OCI-LY7 (cell line): ENCODE measurements at regions not wholly inside any gene's neighbourhood (a gene's known extent, or its start where the extent isn't known, plus 50 kb on each side); places are given as distances from the start of the nearest gene placed in this dataset.

ENCODE experiments used
- BruUV-seq: library from RNA; stranded (reverse); fragments of 400-500 nt; replicated peaks from 2 replicates; lab custom pipeline; 2021; lab: Mats Ljungman, UMichigan
- CTCF ChIA-PET: fragments of 300-600 bp; sonication (Branson Sonifier 250); formaldehyde crosslinking; loops from one replicate; lab custom pipeline; 2022; ENCODE audit warnings: antibody characterized with exemption; ENCODE audit not compliant: unreplicated experiment; lab: Charles Lee
- POLR2A ChIA-PET: fragments of 300-600 bp; sonication (Branson Sonifier 250); formaldehyde crosslinking; loops from one replicate; lab custom pipeline; 2022; ENCODE audit warnings: antibody characterized with exemption; lab: Charles Lee
- DNase-seq: peaks from one replicate; pipeline ENCODE4 v3.0.0-alpha.2; 2015; ENCODE audit warnings: low spot score
- H2AFZ ChIP-seq: fragments of 200-600 bp; sonication (generic), shearing (Covaris generic); 2 replicates; pipeline ENCODE4 v1.6.1; 2014; ENCODE audit warnings: mild to moderate bottlenecking, antibody characterized with exemption, low read length, moderate library complexity
- H3K27ac ChIP-seq: fragments of 200-600 bp; sonication (generic); 2 replicates; pipeline ENCODE4 v1.5.1; 2014; ENCODE audit warnings: mixed run types, low read depth, mild to moderate bottlenecking, moderate library complexity, low read length, inconsistent platforms; ENCODE audit not compliant: poor library complexity, severe bottlenecking
- H3K36me3 ChIP-seq: fragments of 200-600 bp; sonication (generic); 2 replicates; pipeline ENCODE4 v1.6.1; 2014; ENCODE audit warnings: mild to moderate bottlenecking, antibody characterized with exemption, low read length, moderate library complexity, mixed read lengths; ENCODE audit not compliant: insufficient read depth
- H3K4me1 ChIP-seq: fragments of 200-600 bp; sonication (generic); 2 replicates; pipeline ENCODE4 v1.5.1; 2014; ENCODE audit warnings: mild to moderate bottlenecking, low read length; ENCODE audit not compliant: insufficient read depth, poor library complexity, severe bottlenecking
- H3K4me2 ChIP-seq: fragments of 200-600 bp; sonication (generic); 2 replicates; pipeline ENCODE4 v1.6.1; 2014; ENCODE audit warnings: mild to moderate bottlenecking, low read length
- H3K4me3 ChIP-seq: fragments of 200-600 bp; sonication (generic); 2 replicates; pipeline ENCODE4 v1.5.1; 2014; ENCODE audit warnings: mild to moderate bottlenecking, low read depth, low read length; ENCODE audit not compliant: poor library complexity, severe bottlenecking
- H3K79me2 ChIP-seq: fragments of 200-600 bp; sonication (generic); 2 replicates; pipeline ENCODE4 v1.6.1; 2016; ENCODE audit warnings: low read depth, mild to moderate bottlenecking, low read length, moderate library complexity, mixed read lengths; ENCODE audit not compliant: insufficient read depth
- H3K9me2 ChIP-seq: fragments of 200-600 bp; sonication (generic); 2 replicates; pipeline ENCODE4 v1.6.1; 2016; ENCODE audit warnings: mild to moderate bottlenecking, low read length, mixed read lengths; ENCODE audit not compliant: insufficient read depth
- H3K9me3 ChIP-seq: fragments of 200-600 bp; sonication (generic); 2 replicates; pipeline ENCODE4 v1.6.1; 2014; ENCODE audit warnings: mild to moderate bottlenecking, mixed run types, low read length, mixed read lengths
- H4K20me1 ChIP-seq: fragments of 200-600 bp; sonication (generic); 2 replicates; pipeline ENCODE4 v1.6.1; 2014; ENCODE audit warnings: mild to moderate bottlenecking, antibody characterized with exemption, low read length, moderate library complexity, mixed read lengths; ENCODE audit not compliant: insufficient read depth
- CTCF ChIP-seq: fragments of 200-600 bp; sonication (generic); conservative IDR thresholded peaks from 2 replicates; pipeline ENCODE4 v1.5.1; 2014; ENCODE audit warnings: mild to moderate bottlenecking, antibody characterized with exemption, low read length, moderate library complexity, mixed read lengths
- EZH2phosphoT487 ChIP-seq: fragments of 200-600 bp; sonication (generic); IDR thresholded peaks from 2 replicates; pipeline ENCODE4 v1.6.1; 2018; ENCODE audit warnings: low read depth, borderline replicate concordance, mild to moderate bottlenecking, mixed run types, antibody characterized with exemption, low read length, moderate library complexity, mixed read lengths
- intact Hi-C: fragments of 100-400 bp; cut with micrococcal nuclease; formaldehyde crosslinking; loops from one replicate; pipeline ENCODE4 v1.10.0; 2022; ENCODE audit not compliant: unreplicated experiment

- Histone ChIP-seq H4K20me1 (no peaks in the 10 kb centered on the region), H3K79me2 (no peaks in the 10 kb centered on the region), H3K4me1 (no peaks in the 10 kb centered on the region), H3K9me2 (no peaks in the 10 kb centered on the region), H3K9me3 (no peaks in the 10 kb centered on the region), H3K27ac (no peak overlapping the region), H3K36me3 (no peaks in the 10 kb centered on the region), H2AFZ (no peak overlapping the region), H3K4me2 (no peak overlapping the region), H3K4me3 (no peak overlapping the region)
- ChIA-PET CTCF (no interaction called here), POLR2A (no interaction called here)
- no peak for TF ChIP-seq CTCF
- TF ChIP-seq EZH2phosphoT487 = no peak
- DNase-seq = no peak
- intact Hi-C loops = no loop called here
- no TSS peak for BruUV-seq
These were observed 144.6 kb downstream of the KCTD12 start for GRCh38 chr13:76741624-76742023.

GRCh38 chr13:76741046-76741445 is 145.2 kb downstream of the KCTD12 start:
- ChIA-PET POLR2A (no interaction called here), CTCF (no interaction called here)
- no peak overlapping the region for H3K4me3 ChIP-seq
- no peaks in the 10 kb centered on the region for H3K4me1 ChIP-seq
- TF ChIP-seq CTCF (no peak), EZH2phosphoT487 (no peak)
- H3K9me2 ChIP-seq = no peaks in the 10 kb centered on the region
- H3K9me3 ChIP-seq = no peaks in the 10 kb centered on the region
- H3K79me2 ChIP-seq = no peaks in the 10 kb centered on the region
- H4K20me1 ChIP-seq = no peaks in the 10 kb centered on the region
- H3K4me2 ChIP-seq = no peak overlapping the region
- no peaks in the 10 kb centered on the region for H3K36me3 ChIP-seq
- intact Hi-C loops = no loop called here
- BruUV-seq = no TSS peak
- no peak overlapping the region for H2AFZ ChIP-seq
- no peak overlapping the region for H3K27ac ChIP-seq
- DNase-seq = no peak

- no peak for DNase-seq
- no TSS peak for BruUV-seq
- intact Hi-C loops = no loop called here
- Histone ChIP-seq H3K4me2 (no peak overlapping the region), H3K9me3 (no peaks in the 10 kb centered on the region), H3K79me2 (no peaks in the 10 kb centered on the region), H3K4me3 (no peak overlapping the region), H3K27ac (no peak overlapping the region), H3K4me1 (no peaks in the 10 kb centered on the region), H4K20me1 (no peaks in the 10 kb centered on the region), H3K9me2 (no peaks in the 10 kb centered on the region), H2AFZ (no peak overlapping the region), H3K36me3 (no peaks in the 10 kb centered on the region)
- no peak for TF ChIP-seq CTCF
- ChIA-PET POLR2A (interaction anchor here (0.7 kb wide), 1 partner anchor 34 kb away, joined by 3 read pairs; no protein-coding TSS in a partner anchor), CTCF (no interaction called here)
These were observed 147.6 kb downstream of the KCTD12 start for GRCh38 chr13:76738616-76739015.
